Activated CD8-positive, alpha-beta memory T cell treated with anti-CD3 and anti-CD28 coated beads, Interleukin-2, amount 50 U/mL, for 1 hour (primary cell): ENCODE measurements at regions not wholly inside any gene's neighbourhood (a gene's known extent, or its start where the extent isn't known, plus 50 kb on each side); places are given as distances from the start of the nearest gene placed in this dataset.
"Not testable (repeated sequence)": the region's sequence is repeated elsewhere in the genome, so short reads cannot be mapped to it uniquely, and the experiment has no call there.

Source experiments
- DNase-seq: peaks from one replicate; pipeline ENCODE4 v3.0.0-alpha.2; 2020; ENCODE audit errors: extremely low read depth

DNA sequence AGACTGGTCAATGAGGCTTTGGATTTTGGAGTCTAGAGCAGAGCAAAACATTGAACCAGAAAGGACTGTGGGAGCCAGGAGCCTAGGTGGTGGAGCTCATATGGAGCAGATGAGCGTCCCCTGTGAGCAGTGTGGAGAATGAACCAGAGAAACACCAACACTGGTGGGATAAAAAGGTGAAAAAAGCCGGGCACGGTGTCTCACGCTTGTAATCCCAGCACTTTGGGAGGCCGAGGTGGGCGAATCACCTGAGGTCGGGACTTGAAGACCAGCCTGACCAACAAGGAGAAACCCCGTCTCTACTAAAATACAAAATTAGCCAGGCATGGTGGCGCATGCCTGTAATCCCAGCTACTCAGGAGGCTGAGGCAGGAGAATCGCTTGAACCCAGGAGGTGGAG, 192.7 kb upstream of the CDH5 start:
- not testable (repeated sequence) for DNase-seq

DNA sequence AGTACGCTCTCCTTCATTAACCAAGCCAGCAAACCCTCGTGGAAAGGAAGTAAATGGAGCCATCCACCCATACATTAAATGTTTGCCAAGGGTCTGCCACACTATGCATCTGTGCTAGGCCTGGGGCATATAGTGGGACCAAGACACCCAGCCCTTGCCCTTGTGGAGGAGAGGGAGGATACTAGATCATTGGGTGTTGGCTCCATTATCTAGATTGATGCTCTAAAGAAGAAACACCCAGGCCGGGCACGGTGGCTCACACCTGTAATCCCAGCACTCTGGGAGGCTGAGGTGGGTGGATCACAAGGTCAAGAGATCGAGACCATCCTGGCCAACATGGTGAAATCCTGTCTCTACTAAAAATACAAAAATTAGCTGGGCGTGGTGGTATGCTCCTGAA, 193.3 kb upstream of the CDH5 start:
- DNase-seq = not testable (repeated sequence)

- DNase-seq = no peak
Measured at GRCh38 chr16:66172463-66172862, 194.0 kb upstream of the CDH5 start.

DNA sequence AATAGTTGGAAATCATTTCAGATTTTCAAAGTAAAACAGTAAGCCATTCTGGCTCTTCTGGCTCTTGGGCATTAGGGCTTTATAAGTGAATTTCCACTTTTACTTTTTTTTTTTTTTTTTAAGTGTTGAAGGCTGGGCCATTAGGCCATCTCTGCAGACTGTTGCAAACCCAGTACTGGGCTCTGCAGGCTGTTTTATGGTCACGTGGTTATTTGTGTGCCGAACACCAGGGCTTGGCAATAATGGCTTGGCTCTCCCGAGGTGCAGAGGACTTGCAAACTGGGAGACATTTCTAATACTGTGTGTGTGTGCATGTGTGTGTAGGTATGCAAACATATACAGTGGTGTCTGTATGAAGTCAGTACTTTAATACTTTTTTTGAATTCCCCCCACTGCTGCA, 194.9 kb upstream of the CDH5 start:
- DNase-seq = no peak

- no peak for DNase-seq
Measured at GRCh38 chr16:66170989-66171388, 195.5 kb upstream of the CDH5 start.

DNA sequence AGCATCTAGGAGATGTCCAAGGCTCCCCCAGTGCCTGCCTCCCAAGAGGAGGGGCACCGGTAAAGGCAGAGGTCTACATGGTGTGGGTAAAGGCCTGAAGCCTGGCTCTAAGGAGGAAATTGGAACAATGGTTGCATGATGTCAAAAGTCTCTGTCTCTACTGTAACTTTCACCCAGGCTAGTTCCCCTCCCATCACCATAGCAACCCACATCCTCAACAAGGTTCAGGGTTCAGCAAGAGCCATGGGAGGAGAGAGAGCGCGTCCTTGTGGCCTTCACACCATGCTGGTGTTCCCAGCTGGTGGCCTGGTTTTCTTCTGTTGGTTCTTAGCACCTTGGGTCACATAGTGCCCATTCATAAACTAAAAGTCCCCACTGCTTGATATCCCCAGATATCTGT, 196.7 kb upstream of the CDH5 start:
- DNase-seq = no peak

GRCh38 chr16:66168777-66169176, 197.7 kb upstream of the CDH5 start:
- DNase-seq = no peak

DNA sequence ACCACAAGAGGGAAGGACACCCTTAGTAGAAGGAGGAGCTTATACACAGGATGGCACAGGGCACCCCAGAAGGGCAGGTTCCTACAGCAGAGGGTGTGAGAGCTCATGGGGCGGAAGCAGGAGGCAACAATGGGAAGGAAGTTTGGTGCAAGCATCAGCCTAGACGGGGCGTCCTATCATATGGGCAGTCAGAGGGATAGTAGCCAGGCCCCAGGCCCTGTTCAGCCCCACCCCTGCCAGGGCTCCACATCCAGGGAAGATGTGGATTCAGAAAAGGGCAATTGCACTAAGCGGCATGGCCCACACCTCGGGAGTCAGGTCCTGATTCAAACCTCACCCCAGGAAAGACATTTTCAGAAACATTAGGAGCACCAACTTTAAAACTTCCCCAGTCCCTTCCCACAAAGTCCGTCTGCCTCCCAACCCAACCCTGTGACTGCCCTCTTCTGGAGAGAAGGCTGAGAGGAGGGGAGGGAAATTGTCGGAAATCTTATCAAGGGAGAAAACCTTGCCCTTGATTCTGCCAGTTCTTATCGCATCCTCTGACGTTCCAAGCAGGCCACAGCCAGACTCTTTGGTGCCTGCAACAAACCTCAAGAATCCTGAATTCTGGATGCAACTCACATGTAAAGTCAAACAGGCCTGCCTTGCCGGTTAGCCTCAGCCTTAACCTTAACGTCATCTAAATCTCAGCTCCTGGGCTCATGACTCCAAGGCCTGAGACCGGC, 198.8 kb upstream of the CDH5 start:
- no peak for DNase-seq

GRCh38 chr16:66166490-66166889, 200.0 kb upstream of the CDH5 start:
- DNase-seq = no peak

- DNase-seq = no peak
Measured at GRCh38 chr16:66165879-66166278, 200.6 kb upstream of the CDH5 start.

- no peak for DNase-seq
Measured at GRCh38 chr16:66164581-66165247, 201.8 kb upstream of the CDH5 start.

GRCh38 chr16:66162821-66163220, 203.7 kb upstream of the CDH5 start:
- DNase-seq = no peak

- no peak for DNase-seq
Measured at GRCh38 chr16:66161942-66162341, 204.5 kb upstream of the CDH5 start.

- no peak for DNase-seq
Measured at GRCh38 chr16:66161269-66161668, 205.2 kb upstream of the CDH5 start.

DNA sequence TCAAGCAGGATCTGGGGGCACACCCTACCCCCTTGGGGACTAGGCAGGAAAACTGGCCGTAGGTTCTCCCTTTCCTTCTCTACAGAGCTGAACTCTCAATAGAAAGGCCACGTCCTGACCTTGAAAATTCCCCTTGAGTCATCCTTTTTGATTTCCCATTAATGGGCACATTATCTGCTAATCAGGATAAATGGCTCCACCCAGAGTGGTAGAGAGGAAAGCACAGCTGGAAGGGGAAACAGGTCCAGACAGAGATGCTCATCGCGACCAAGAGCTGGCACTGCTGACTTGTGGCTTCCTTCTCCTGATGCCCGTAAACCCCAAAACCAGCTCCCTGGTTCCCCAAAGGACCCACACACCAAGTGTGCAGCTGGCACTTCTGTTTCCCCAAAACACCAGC, 206.5 kb upstream of the CDH5 start:
- no peak for DNase-seq

GRCh38 chr16:66156538-66156937, 210.0 kb upstream of the CDH5 start:
- no peak for DNase-seq

DNA sequence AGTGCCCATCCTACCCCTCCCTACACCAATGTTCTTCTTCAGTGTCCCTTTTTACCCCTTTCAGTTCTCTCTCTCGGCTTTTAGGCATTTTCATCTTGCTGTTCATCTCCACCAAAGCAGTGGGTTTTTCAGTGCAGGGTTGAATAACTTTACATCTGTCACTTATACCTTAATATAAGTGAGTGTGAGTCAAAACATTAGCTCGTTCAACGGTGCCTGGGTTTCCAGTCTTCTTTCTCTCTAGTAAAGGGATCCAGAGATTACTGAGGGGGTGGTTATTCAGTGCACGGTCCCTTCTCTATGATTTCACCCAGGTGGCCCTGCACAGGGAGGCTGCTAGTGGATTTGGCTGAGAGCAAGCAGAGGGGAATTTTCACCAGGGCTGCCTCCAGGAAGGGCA, 210.6 kb upstream of the CDH5 start:
- DNase-seq = no peak

DNA sequence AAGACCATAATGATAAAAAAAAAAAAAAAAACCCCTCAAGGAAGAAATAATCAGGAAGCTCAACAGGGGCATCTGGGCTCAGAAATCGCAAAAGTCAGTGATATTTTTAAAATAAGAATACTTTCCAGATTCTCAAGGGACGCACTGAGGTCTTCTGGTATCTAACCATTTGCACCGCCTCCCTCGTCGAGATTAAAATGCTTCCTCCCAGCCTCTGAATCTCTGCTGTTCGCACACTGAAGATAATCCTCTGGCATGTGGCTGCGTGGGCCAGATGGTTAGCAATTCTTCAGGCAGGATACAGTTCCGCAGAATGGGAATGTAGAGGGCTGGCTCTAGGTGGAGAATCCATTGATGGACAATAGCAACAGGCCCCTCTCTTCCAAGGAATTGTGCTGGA, 211.7 kb upstream of the CDH5 start:
- no peak for DNase-seq

DNA sequence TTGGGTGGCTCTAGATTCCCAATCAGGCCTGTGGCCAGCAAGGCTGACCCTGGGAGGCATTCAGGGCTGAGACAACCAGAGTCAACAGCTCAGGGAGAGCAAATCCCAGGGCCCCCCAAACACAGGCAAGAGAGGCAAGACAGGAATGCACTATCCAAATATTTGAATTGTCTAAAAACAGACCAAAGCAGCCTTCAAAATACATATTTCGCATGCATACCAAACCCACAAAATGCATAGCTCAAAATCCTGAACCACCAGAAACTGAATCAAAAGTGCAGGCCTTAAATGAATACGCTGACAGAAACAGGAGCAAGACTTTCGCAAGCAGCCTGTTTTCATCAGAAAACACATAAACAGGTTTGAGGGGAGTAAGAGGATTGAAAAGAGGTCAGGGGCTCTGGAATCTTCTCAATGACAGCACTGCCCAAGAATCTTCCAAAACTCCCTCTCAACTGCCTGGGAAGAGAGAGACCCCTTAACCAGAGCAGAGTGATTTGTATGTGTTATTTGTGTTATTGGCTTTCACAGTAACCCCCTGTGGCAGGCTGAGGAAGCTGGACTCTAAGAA, 213.6 kb upstream of the CDH5 start:
- no peak for DNase-seq

DNA sequence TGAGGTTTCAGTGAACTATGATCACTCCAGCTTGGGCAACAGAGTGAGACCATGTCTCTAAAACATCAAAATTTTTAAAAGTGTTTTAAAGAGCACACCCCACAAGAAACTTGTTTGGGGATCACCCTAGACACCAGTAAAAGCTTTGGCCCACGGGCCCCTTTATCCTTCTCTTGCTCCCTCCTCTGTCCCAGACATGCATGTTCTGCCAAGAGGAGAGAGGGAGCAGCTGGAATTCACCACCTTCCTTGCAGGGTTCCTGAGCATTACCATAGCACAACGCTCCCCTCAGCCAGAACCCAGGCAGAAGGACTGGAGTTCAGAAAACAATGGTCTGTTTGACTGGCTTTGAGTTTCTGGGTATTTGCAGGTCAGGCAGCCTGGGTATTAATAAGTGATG, 214.3 kb upstream of the CDH5 start:
- no peak for DNase-seq

DNA sequence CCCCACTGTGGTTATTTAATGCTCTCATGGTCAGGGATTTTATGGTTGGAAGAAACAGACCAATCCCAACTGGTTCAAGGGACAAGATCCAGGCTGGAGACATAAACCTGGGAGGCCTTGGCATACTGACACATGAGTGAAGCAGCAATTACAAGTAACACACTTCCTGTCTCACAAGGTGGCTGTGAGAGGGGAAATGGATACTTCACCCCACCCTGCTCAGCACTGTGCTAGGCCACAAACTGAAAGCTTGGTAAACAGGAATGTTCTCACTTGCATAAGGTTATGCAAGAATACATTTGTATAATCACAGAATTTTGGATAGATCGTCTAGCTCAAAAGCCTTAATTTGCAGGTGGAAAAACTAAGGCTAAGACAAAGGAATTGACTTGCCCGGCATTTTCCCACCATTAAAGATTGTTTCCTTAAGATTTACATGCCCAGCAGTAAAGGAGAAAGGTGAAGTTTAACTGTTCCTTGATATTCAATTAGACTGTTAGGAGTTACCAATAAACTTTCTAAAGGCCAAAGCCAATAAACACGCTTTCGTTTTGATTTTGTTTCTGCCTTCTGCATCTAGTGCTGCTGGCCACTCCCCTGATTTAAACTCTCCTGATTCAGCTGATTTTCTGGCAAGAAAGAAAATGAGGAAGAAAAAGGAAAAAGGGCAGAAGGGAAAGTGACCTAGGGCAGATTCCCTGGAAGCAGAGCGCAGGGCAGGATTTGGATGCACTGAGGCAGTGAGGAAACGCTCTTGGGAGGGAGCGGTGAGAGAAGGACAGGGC, 215.6 kb upstream of the CDH5 start:
- no peak for DNase-seq

DNA sequence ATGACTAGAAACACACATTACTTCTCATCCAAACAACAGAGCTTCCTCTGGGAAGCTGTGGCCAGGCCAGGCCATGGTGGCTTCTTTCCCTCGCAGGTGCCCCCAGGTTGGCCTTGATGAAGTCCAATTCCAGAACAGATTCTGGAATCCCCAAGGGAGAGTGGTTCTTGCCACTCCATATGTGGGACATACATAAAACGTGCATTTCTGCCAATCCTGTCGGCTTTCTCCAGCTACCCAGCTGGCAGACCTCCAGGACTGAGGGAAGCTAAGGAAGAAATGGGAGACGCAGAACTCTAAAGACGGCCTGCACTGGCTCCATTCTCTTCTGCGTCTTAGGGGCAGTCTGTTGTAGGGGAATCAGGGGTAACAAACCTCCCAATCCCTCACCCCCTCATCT, 219.2 kb upstream of the CDH5 start:
- no peak for DNase-seq

DNA sequence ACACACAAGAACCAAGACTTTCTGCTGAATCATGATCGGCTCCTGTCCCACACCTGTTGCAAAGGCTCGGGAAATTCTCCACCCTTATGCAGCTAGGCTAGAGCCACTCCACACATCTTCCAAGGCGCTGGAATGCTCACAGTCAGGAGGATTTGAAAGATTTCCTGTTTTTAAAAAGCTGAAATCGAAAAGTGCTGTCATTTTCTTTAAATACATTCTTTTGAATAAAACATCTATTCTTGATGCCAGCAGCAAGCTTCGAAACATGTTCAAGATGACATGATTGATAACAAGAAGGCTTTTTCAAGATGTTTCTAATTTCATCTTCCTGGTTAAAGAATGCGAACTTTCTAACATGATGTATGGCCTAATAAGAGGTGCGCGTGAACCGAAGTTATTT, 219.7 kb upstream of the CDH5 start:
- no peak for DNase-seq
